GM18909 (cell line): ENCODE measurements at regions not wholly inside any gene's neighbourhood (a gene's known extent, or its start where the extent isn't known, plus 50 kb on each side); places are given as distances from the start of the nearest gene placed in this dataset.
"Not testable (repeated sequence)": the region's sequence is repeated elsewhere in the genome, so short reads cannot be mapped to it uniquely, and the experiment has no call there.

Experiments
- ATAC-seq: cut with Tn5 transposase; IDR thresholded peaks from one replicate; pipeline ENCODE4 v1.9.1; 2021; ENCODE audit warnings: mild to moderate bottlenecking; ENCODE audit not compliant: unreplicated experiment, poor library complexity

DNA sequence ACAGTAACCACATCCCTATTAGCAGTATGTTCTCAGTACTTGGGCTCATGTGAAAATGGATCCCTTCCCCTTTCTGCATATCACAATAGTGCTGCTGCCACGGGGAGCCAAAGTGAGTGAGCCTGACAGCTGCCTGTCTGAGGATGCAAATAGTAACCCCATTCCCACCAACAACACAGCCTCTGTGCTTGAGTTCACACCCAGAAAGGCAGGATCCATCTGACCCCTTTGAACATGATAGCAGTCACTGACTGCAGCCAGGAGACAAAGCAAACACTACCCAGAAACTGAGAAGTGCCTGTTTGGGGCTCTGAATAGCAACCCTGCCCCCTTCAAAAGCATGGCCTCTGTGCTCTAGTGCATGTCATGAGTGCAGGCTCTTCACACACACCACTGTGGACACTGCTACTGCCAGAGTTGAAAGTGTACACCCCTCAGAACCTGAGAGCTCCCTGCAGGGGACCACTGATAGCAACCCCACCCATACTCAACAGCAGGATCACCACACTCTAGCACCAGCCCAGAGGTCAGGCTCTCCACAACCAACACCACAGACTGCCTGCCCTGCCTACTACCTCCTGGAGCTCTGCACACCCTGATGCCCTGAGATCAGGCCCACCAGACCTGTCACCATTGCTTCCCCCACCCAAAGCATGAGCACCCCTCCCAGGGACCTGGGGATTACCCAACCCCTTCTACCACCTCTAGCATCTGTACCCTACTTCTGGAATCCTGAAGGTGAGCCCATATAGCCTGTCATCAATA, 1563.5 kb upstream of the PRR20A start:
- ATAC-seq = no peak

DNA sequence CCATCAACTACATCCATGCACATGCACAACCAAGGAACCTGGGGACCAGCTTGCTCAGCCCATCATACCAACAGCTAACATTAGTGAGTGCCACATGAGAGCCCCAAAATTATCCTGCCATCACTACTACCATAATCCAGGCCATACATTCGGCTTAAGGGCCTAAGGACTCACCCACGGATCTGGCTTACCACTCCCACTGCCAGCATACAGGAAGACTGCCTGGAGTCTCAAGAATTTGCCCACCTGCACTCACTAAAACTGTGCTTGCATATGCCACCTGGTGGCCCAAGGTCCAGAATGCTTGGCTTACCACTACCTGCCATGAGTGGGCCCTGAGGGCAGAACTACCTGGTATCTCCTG, 1562.9 kb upstream of the PRR20A start:
- no peak for ATAC-seq

DNA sequence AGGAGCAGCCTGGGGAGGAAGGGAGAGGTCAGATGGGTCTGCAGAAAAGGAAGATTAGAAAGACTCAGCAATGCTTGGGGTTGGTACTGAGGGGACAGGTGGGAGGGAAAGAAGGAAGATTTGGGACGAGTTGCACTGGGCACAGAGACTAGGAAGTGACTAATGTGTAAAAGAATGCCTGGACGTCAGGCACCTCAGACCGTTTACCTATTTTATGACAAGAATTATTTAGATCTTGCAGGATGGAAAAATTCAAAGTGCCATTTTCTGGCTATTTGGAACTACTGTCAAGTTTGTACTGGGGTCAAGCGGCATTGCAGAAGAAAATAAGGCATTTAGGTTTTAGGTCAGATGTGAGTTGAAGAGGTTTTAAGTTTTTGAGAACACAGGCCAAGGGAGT, 1558.4 kb upstream of the PRR20A start:
- not testable (repeated sequence) for ATAC-seq

DNA sequence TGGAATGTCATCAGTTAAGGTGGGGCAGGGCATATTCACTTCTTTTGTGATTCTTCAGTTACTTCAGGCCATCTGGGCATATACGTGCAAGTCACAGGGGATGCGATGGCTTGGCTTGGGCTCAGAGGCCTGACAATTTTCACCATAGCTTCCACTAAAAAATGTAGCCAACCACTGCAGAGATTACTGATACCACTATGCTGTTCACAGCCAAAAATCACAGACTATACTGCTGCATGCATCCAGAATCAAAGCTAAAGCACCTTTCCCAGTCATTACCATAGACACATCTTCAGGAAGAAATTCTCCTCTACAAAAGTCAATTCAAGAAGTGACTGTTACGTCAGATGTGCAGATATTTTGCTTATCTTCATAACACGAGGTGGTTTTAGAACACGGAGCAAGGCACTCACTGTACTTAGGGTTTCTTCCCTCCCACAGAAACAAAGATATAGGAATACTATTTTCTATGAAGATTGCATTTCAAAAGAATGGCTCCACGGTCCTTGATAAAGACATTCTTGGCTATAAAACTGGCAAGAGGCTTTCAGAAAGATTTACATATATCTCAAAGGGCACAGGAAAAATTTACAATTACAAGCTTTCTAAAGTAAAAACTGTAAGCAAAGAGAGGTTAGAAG, 1556.6 kb upstream of the PRR20A start:
- ATAC-seq = no peak

DNA sequence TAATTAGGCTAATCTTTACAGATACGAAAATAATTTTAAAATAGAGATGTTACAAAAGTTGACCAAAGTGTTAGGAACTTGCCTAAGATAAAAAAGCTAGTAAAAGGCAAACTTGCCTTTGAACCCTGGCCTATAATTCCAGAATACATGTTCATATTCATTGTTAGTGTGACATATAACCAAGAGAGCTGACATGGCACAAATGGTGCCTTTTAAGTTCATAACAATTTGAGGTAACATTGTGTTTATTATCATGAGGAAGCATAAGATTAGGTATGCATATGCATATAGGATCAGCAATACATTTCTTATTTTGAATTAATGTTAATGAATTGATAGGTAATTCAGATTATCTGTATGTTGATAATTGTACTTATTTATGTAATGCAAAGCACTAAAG, 1537.9 kb upstream of the PRR20A start:
- no peak for ATAC-seq

DNA sequence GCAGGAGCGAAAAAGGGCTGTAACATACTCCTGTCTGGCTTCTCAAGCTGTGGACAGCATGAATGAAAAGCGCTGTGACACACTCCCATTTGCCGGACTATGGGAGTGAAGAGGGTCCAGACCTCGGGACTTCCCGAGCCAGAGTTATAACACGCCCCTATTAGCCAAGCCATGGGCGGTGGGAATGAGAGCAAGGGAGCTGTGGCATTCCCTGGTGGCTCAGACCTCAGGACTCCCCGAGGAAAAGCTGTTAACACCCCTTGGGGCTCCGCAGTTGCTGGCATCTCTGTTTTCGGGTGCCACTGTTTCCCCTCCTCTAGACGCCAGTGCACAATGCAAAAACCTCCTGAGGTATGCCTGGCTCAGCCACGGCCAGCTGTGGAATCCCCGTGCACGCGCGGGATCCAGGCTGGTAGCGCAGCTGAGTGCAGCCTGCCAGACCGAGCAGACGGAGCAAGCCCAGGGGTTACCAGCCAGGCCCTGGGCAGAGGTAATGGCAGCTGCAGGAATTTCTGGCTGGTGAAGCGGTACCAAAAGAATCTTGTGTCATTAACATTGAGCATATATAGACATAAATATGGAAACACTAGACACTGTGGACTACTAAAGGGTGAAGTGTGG, 1534.6 kb upstream of the PRR20A start:
- ATAC-seq = no peak

DNA sequence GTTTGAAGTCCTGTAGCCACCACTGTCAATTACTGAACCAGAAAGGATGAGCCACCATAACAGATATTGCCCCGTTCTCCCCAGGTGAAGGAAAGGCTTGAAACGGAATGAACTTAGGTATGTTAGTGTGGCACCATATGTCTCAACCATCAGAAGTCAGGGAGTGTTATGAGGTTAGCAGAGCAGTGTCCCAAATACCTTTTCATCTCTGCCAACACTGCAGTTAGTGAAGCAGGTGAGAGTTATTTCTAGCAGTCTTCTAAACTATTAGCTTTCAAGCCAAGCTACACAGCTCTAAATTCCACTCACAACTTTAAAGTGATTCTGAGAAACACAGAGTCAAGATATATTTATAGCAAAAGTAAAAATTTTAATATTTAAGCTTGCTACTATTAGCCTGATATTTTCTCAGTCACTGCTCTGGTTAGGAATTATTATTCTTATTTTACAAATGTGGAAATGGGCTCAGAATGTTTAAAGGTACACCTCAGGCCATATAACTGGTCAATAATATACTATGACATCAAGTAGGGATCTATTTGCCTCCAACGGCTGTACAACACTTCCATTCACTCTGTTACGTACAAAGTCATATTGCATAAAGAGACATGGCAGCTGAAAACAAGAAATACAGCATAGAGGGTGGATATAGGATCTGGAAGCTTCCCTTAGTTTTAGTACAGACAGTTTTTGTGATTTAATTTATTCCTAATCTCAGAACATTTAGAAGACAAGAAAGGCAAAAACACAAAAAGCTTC, 1527.1 kb upstream of the PRR20A start:
- ATAC-seq = no peak

DNA sequence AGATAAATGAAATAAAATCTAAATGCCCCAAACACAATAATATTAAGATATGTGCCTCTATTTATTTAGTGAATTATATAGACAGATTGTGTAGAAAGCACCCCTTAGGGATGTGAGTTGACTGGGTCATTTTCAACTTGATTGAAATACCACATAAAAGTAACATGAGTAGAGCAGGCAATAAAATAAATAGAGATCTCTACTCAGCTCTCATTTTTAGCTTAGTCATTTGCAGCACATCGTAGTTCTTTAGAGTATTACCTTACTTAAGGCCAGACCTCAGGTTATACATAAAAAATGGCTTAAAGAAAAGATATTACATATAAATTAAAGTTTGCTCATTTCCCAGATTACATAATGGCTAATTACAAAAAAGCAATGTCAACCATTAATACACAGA, 1525.6 kb upstream of the PRR20A start:
- no peak for ATAC-seq

DNA sequence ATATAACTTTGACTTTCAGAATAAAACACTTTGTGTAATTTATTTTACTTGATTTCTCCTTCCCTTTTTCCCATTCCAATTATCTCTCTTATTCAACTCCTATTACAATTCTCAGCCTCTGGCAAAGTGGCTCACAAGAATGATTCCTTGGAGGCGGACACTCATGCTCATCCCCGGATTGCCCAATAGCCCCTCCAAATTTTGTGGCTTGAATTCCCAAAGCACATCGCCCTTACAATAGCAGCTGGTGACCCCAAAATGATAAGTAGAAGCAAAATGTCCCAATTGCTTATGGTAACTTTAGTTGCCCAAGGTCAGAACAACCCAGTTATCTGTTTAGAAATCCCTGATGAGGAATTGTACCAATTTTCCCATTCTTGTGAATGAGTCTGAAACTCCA, 1523.5 kb upstream of the PRR20A start:
- ATAC-seq = no peak

DNA sequence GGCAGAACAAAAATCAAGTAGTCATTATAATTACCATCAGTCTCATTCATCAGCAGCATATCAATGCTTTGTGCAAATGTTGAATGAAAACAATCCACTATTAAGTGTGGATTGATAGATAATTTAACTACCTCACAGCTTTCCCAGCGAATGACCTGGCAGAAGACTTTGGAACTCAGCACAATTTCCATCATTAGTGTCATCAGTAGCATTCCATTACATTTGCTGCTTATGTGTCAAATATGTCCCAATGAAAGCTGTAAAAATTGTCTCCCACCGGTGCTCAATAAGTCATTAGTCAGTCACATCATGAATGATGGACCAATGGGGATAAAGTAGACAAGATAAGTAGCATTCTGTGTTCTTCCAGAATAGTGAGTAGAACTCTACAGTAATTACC, 1513.5 kb upstream of the PRR20A start:
- no peak for ATAC-seq

DNA sequence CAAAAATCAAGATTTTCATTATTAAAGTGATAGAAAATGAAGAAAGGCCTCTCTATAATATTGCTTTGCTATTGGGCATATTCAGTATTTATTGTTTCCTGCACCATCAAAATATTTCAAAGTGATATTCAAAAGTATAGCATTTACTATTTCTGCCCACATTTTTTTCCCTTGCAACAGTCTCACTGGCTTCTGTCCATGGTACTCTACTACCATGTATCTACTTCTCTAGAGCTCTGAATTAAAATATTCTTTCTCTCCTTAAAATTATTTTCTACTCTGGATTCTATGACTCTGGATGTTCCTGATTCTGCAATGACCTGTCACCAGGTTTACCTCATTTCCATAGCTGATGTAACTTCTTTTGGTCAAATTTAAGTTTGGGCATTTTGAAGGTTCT, 1508.3 kb upstream of the PRR20A start:
- ATAC-seq = no peak

DNA sequence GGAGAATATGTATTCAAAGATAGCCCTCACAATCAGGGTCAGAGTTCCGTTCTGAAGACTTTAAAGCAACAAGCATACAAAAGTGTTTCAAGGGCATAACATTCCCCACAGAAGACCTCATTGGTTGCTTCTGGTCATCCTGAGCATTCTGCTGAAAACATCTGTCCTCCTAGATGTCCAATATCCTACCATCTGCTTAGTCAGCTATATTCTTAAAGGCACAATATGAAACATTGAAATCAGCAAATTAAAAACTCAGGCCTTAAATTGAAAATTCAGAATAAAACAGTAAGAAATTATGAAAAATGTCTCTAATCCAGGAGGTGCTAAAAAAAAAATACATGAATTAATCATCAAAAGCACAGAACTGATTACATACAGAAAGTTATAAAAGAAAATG, 1491.2 kb upstream of the PRR20A start:
- ATAC-seq = no peak

DNA sequence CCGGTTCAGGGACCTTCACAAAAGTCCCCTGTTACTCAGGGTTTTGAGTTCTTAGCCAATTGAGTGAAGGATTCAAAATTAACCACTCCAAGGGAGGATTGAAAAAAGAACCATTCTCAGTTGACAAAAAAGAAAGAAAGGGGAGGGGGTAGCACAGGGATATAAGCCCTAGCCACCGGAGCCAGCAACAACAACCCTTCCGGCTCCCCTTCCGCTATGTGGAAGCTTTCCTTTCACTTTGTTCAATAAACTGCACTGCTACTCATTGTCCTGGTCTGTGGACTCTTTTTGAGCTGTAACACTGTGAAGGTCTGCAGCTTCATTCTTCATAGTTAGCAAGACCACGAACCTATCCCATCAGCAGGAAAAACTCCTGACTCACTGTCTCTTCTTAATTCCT, 1488.1 kb upstream of the PRR20A start:
- ATAC-seq = no peak

DNA sequence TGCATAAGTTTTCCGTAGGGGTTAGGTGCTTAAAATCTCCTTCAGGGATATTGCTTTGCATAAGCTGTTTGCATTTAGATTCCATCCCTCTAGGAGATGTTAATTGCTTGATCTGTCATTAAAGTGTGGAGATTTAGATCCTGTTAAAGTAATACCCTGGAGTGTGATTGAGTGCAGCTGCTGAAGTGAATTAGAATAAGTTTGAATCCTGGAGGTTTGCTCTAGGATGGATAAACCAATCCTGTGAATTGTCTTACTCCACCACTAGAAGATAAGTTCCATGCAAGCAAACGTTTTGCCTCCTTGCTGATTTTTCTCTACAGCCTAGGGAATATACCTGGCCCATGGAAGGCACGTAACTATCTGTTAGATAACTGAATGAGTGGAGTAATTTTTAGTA, 1487.2 kb upstream of the PRR20A start:
- no peak for ATAC-seq

DNA sequence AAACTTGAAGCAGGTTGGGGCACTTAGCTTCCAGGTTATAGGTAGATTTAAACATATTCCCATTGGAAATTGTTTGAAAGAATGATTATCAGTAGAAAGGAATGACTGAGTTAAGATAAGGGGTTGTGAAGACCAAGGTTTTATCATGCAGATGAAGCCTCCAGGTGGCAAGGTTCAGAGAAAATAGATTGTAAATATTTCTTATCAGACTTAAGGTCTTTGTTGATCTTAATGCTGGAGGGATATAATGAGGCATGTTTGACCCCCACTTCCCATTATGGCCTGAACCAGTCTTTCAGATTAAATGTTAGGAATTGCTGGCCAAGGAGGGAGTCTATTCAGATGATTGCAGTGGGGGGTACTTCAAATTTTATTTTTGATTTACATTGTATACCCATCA, 1486.5 kb upstream of the PRR20A start:
- ATAC-seq = no peak

DNA sequence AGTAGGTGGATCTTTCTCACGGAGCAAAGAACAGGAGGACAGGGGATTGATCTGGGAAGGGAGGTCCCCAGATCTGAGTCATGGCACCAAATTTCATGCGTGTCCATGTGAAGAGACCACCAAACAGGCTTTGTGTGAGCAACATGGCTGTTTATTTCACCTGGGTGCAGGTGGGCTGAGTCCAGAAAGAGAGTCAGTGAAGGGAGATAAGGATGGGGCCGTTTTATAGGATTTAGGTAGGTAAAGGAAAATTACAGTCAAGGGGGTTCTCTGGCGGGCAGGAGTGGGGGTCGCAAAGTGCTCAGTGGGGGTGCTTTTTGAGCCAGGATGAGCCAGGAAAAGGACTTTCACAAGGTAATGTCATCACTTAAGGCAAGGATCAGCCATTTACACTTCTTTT, 1480.5 kb upstream of the PRR20A start:
- ATAC-seq = not testable (repeated sequence)

DNA sequence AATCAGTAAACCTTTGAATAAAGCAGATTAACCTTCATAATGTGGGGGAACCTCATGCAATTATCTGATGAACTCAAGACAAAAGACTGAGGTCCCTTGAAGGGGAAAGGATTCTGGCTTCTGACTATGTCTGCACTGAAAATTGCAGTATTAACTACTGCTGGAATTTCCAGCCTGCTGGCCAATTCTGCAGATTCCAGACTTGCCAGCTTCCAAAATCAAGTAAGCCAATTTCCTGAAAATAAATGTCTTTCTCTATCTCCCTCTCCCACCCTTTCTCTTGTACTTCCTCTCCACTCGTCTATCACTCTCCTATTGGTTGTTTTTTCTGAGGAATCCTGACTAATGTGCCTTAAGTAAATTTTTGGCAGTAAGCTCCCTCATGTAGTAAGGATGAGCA, 1479.9 kb upstream of the PRR20A start:
- no peak for ATAC-seq

DNA sequence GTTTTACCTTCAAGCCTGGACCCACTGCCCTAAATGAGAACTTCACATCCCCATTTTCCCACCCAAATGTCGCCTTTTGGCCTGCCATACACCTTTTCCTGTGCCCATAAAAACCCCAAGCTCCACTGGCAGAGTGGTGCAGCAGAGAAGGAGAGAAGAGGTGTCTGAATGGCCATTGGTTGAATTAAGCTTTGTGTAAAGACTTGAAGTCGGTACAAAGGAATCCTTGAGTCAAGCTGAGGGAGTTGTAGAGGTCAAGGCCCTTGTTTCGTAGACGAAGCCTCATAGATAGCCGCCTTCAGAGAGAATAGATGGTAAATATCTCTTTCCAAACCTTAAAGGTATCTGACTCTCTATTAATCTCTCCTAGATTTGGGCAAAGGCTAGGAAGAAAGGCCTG, 1479.2 kb upstream of the PRR20A start:
- no peak for ATAC-seq

DNA sequence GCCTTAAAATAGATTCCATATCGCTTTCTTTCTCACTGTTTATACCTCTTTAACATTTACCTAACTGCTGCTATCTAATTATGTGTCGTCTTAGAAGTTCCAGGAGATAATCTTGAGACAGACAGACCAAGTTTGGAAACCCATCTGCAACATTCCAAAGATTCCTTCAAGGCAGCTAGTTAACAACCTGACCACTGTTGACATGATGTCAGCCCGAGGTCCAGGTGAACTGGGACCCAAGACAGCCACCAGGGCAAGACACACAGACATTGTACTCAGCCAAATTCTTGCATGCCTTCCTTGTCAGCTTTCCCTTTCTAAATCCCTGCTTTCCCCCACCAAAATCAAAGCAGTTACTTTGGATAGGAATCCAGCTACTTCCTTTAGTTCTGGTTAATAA, 1476.5 kb upstream of the PRR20A start:
- no peak for ATAC-seq

DNA sequence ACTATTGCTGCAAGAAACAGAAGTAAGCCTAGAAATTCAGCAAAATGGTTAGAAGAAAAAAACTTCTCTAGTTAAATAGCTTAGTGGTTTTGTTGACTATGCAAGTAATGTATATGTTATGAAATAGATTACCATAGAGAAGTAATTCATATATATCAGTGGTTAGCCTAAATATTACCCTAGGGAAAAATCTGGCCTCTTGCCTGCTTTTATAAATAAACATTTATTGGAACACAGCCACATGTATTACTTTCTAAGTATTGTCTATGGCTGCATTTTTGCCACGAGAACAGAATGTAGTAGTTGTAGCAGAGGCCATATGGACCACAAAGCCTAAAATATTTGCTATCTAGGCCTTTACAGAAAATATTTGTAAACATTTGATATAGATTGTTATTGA, 1471.7 kb upstream of the PRR20A start:
- ATAC-seq = no peak

DNA sequence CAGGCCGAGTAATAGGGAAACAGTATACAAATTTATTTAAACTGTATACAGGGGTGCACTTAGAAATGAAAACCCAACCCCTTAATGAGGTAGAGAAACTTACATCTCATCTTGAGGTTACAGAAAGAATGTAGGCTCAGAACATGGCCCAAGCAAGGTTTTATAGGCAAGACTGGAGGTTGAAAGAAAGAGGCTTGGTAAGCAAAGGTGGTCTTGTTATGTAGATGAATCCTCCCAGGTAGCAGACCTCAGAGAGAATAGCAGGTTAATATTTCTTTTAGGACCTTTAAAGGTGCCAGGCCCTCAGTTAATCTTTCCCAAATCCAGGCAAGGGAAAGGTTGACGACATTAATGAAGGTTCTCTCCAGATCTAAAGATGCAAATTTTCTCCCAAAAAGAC, 1466.8 kb upstream of the PRR20A start:
- ATAC-seq = no peak
